NCI-H2227 treated with DMSO at 0.1 percent for 48 hours (cell line): ENCODE measurements at regions not wholly inside any gene's neighbourhood (a gene's known extent, or its start where the extent isn't known, plus 50 kb on each side); places are given as distances from the start of the nearest gene placed in this dataset.

ENCODE experiments used
- DNase-seq: peaks from one replicate; lab custom pipeline; 2025; lab: John Stamatoyannopoulos, UW

- DNase-seq, result no peak
Measured at GRCh38 chr6:8218861-8219260, 116.5 kb upstream of the EEF1E1 start.

GRCh38 chr6:8215631-8216030 is 113.3 kb upstream of the EEF1E1 start:
- DNase-seq, result no peak

- DNase-seq, result no peak
Measured at GRCh38 chr6:8213995-8214394, 111.6 kb upstream of the EEF1E1 start.

GRCh38 chr6:8212720-8213434 is 110.5 kb upstream of the EEF1E1 start:
- DNase-seq, result no peak

GRCh38 chr6:8207869-8208191 is 105.5 kb upstream of the EEF1E1 start:
- DNase-seq, result no peak

GRCh38 chr6:8207191-8207868 is 105.0 kb upstream of the EEF1E1 start:
- DNase-seq, result no peak

GRCh38 chr6:8203337-8203736 is 101.0 kb upstream of the EEF1E1 start:
- no peak for DNase-seq

GRCh38 chr6:8201679-8202078 is 99.3 kb upstream of the EEF1E1 start:
- DNase-seq, result no peak

GRCh38 chr6:8200255-8200654 is 97.9 kb upstream of the EEF1E1 start:
- no peak for DNase-seq

GRCh38 chr6:8195714-8196102 is 93.4 kb upstream of the EEF1E1 start:
- no peak for DNase-seq

- DNase-seq, result no peak
Measured at GRCh38 chr6:8195040-8195713, 92.8 kb upstream of the EEF1E1 start.

- no peak for DNase-seq
Measured at GRCh38 chr6:8194490-8194889, 92.1 kb upstream of the EEF1E1 start.

- no peak for DNase-seq
Measured at GRCh38 chr6:8193541-8193940, 91.2 kb upstream of the EEF1E1 start.

GRCh38 chr6:8192597-8192996 is 90.2 kb upstream of the EEF1E1 start:
- DNase-seq, result no peak

- DNase-seq, result no peak
Measured at GRCh38 chr6:8192067-8192466, 89.7 kb upstream of the EEF1E1 start.

- DNase-seq, result no peak
Measured at GRCh38 chr6:8191629-8192028, 89.3 kb upstream of the EEF1E1 start.

- DNase-seq, result no peak
Measured at GRCh38 chr6:8187209-8187608, 84.9 kb upstream of the EEF1E1 start.

GRCh38 chr6:8182902-8183665 is 80.7 kb upstream of the EEF1E1 start:
- no peak for DNase-seq

GRCh38 chr6:8181951-8182845 is 79.8 kb upstream of the EEF1E1 start:
- DNase-seq, result no peak

- no peak for DNase-seq
Measured at GRCh38 chr6:8181160-8181881, 79.0 kb upstream of the EEF1E1 start.
